ENCODE measurements at regions not wholly inside any gene's neighbourhood (a gene's known extent, or its start where the extent isn't known, plus 50 kb on each side); places are given as distances from the start of the nearest gene placed in this dataset.

GRCh38 chrX:126655061-126655460, 102.4 kb upstream of the DCAF12L1 start:
- no peaks in the 10 kb centered on the region for H3K4me1 Mint-ChIP-seq

More at GRCh38 chrX:126655061-126655460, 102.4 kb upstream of the DCAF12L1 start:
- no peaks in the 10 kb centered on the region for H3K27me3 Mint-ChIP-seq (ENCODE audit: low read depth)
- no peak overlapping the region for H3K4ac ChIP-seq (ENCODE audit: low read depth, low read length)
- H3K14ac ChIP-seq (ENCODE audit: insufficient read depth, low read length), result no peak overlapping the region
- no peaks in the 10 kb centered on the region; a peak in 1 of 7 replicates for H3K36me3 Mint-ChIP-seq (ENCODE audit: insufficient read depth in 1 of 3, low read depth in 3 of 3)
- no peak overlapping the region for H3K27ac ChIP-seq (ENCODE audit: insufficient read length, low read depth, low read length)
- no peak overlapping the region for H3T11ph ChIP-seq (ENCODE audit: low read length)
- H4K20me1 ChIP-seq (ENCODE audit: control insufficient read depth, insufficient read depth, insufficient read length), result no peaks in the 10 kb centered on the region
- H3K9me3 ChIP-seq (ENCODE audit: control insufficient read depth, low read depth, low read length), result no peaks in the 10 kb centered on the region
- no peak overlapping the region for H4K91ac ChIP-seq (ENCODE audit: insufficient read length, low read depth, low read length)
- no peaks in the 10 kb centered on the region for H3K27me3 ChIP-seq (ENCODE audit: insufficient read depth, low read length)
- no peak overlapping the region for H3K56ac ChIP-seq (ENCODE audit: insufficient read length, low read depth, low read length)
- no peak overlapping the region for H3K23ac ChIP-seq (ENCODE audit: insufficient read length, low read depth, low read length)
- H4K8ac ChIP-seq (replicated peaks; ENCODE audit: insufficient read length, low read depth, low read length), result no peak overlapping the region
- no peak overlapping the region for H2AK5ac ChIP-seq (ENCODE audit: insufficient read length, low read length)
- TF ChIP-seq CTCF (conservative IDR thresholded peaks at IDR 0.05), result no peak
- H2AFZ ChIP-seq (ENCODE audit: low read length), result no peak overlapping the region
- WGBS (ENCODE audit: extremely low coverage, insufficient read length, low lambda C conversion rate), result no CpG with 5 or more reads among the region's 2 CpGs
- peaks cover 3 to 49% of the 10 kb centered on the region in 2 experiments for H3K9me3 Mint-ChIP-seq
- H2BK15ac ChIP-seq (ENCODE audit: low read depth, low read length), result no peak overlapping the region
- no peak overlapping the region for H3K4me3 Mint-ChIP-seq
- H3K27ac Mint-ChIP-seq, result no peak overlapping the region
- H3K23me2 ChIP-seq (ENCODE audit: insufficient read length, low read depth, low read length, poor library complexity, severe bottlenecking), result no peaks in the 10 kb centered on the region
- no peak overlapping the region for H2BK12ac ChIP-seq (ENCODE audit: insufficient read length, low read depth, low read length)
- H3K4me2 ChIP-seq (ENCODE audit: insufficient read depth, insufficient read length, low read length), result no peak overlapping the region
- no peak overlapping the region for H3K9ac ChIP-seq (ENCODE audit: extremely low read depth, insufficient read length, low read length)
- no peaks in the 10 kb centered on the region for H3K79me2 ChIP-seq (ENCODE audit: insufficient read depth, low read length)
- no peaks in the 10 kb centered on the region for H3K4me1 ChIP-seq (ENCODE audit: insufficient read depth, low read length)
- no peak overlapping the region for H2BK5ac ChIP-seq (ENCODE audit: insufficient read length, low read length)
- H2BK120ac ChIP-seq (ENCODE audit: low read depth, low read length, poor library complexity, severe bottlenecking), result no peak overlapping the region
- H2BK20ac ChIP-seq (ENCODE audit: low read depth, low read length, poor library complexity, severe bottlenecking), result no peak overlapping the region
- H4K5ac ChIP-seq (ENCODE audit: insufficient read length, low read depth, low read length), result no peak overlapping the region
- DNase-seq, result no peak
- H3K18ac ChIP-seq (ENCODE audit: insufficient read length, low read depth, low read length), result no peak overlapping the region
- no peaks in the 10 kb centered on the region for H3K79me1 ChIP-seq (ENCODE audit: insufficient read depth, low read depth, low read length, poor library complexity, severe bottlenecking)

All from H9 (cell line).